ENCODE measurements at regions not wholly inside any gene's neighbourhood (a gene's known extent, or its start where the extent isn't known, plus 50 kb on each side); places are given as distances from the start of the nearest gene placed in this dataset.

DNA sequence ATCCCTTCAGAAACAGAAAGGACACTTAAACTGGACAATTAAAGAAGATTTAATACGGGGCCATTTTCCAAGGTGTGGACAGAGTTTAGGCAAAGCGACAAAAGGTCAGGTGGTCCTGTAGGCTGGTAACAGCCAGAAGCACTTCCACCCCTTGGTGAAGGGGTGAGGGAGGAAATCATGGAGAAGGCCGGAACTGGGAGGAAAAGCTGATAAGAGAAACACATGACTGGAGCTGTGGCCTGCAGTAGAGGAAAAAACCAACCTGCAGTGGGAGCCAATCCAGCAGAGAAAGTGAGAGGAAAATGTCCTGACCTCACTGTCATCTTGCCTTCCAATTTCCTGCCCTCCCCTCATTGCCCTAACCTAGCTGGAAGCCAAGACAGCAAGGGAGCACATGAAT, 249.8 kb downstream of the LMO4 start:
- TF ChIP-seq CTCF (IDR thresholded peaks at IDR 0.05) (no peak), POLR2AphosphoS5 (IDR thresholded peaks at IDR 0.05) (no peak)

Data from suprapubic skin (tissue), 3 donors.